DMS 273 (cell line): ENCODE measurements at regions not wholly inside any gene's neighbourhood (a gene's known extent, or its start where the extent isn't known, plus 50 kb on each side); places are given as distances from the start of the nearest gene placed in this dataset.
"Not testable (repeated sequence)": the region's sequence is repeated elsewhere in the genome, so short reads cannot be mapped to it uniquely, and the experiment has no call there.

Experiments used
- DNase-seq: peaks from one replicate; lab custom pipeline; 2025; ENCODE audit not compliant: unreplicated experiment; lab: John Stamatoyannopoulos, UW

- DNase-seq: no peak
Measured at GRCh38 chr22:23384431-23384830, 195.7 kb downstream of the IGLL1 start.

DNA sequence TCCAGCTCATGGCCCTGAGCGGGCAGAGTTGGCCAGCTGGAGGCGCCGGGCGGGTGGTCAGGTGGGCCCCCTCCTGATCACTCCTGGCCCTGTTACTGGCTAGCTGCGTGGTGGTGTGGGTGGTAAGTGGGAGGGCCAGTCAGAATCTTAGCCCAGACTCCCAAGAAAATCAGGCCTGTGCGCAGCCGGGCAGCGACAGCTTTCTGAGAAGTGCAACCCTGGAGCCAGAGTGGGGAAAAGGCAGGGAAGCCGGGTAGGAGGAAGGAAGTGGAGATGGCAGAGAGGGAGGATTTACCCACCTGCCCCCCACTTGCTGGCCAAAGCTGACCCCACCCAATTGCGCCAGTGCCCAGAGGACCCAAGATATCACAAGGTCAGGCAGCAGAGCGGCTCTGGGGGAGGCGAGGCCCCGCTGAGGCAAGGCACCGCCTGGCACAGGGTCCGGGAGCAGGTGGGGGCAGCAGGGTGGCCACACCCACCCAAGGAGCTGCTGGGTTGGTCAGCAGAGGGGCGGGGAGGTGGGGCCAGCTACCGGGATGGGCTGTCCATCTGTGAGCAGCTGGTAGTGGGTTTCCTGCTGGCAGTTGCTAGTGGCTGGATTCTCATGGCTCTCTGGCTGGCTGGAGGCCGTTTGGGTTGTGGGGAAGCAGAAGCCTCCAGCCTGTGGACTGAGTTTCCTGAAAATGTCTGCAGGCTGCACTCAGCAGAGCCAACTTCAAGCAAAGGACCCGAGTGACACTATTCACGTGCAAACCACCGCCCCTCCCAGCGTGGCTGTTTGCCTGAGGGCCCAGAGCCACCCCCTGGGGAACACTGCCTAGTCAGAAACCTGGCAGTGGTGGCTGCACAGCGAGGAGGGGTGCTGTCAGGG, 196.4 kb downstream of the IGLL1 start:
- DNase-seq: peak; percentile 63

GRCh38 chr22:23382428-23383218, 197.5 kb downstream of the IGLL1 start:
- DNase-seq: no peak

DNA sequence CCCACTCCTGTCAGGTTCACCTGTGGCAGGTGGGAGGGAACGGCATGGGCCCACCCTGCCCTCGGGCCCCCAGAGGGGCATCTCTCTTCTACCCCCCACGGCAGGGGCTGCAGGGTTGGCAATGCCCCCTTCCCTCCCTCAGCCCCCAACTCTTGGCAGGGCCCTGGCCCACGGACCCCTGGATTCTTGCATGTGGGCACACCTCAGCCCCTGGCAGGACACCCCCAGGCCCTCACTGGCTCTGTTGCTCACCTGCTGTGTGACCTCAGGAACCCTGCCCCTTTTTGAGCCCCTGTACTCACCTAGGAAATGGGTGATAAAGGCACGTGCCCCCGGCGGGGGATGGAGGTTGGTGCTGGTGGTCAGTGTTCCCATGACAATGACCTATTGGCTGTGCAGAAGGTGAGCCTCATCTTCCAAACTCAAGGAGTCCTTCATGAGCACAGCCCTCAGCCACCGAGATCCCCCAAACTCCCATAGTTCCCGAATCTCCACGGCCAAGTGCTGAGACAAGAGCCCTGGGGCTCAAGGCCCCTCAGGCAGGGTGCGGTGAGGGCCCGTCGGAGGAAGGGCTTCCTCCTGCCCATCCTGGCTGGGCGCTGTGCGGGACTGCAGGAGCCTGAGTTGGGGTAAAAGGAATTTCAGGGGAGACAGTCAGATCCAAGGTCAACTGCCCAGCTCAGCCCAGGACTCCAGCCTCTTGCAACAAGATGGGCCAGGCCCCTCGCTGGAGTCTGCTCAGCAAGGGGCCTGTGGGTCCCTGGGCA, 198.2 kb downstream of the IGLL1 start:
- DNase-seq: no peak

- no peak for DNase-seq
Measured at GRCh38 chr22:23380911-23381310, 199.2 kb downstream of the IGLL1 start.

DNA sequence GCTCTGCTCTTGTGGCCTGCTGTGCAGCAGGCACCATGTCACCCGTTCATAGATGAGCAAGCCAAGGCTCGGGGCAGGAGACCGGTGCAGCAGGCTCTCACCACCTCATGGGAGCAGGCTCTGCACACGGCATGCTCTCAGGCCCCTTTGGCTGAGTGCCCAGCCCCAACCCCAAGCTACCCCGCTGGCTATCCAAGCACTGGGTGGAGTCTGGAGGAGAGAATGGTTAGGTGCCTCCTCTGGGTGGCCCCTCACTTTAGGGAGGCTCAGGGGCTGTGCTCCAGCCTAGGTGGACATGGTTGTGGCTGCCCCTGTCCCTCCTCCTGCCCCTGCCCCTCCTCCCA, 199.9 kb downstream of the IGLL1 start:
- DNase-seq: peak; percentile 5

DNA sequence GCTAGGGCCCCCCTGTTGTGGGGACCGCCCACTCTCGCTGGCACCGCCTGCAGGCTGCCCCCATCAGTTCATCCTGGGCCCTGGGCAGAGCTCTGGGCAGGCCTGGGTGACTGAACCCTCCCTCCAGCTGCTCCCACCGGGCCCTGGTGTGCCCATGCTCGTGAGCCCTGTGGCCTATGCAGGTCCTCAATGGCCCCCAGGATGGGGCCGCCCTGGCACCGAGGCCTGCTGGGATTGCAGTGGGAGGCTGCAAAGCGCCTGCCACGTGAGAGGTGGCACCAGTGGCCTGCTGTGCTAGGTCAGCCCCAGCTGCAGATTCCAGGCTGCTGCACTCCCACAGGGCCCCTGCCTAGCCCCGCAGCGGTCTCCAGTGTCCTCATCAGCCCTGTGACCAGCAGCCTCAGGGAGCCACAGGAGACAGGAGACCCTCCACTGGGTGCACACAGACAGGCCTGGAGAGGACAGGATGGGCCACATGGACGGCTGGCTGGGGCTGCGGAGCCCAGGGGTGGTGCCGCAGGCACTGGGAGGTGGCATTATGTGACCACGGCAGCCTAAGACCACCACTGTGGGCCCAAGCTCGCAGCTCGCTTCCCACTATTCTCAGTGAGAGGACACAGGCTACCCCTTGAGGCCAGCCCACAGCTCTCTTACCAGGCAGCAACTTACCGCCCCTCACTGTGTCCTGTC, 199.4 kb downstream of the BCR start:
- DNase-seq: not testable (repeated sequence)

GRCh38 chr22:23377767-23378166, 197.5 kb downstream of the BCR start:
- DNase-seq: no peak

- DNase-seq: peak; percentile 15
Measured at GRCh38 chr22:23376256-23376655, 195.9 kb downstream of the BCR start.

DNA sequence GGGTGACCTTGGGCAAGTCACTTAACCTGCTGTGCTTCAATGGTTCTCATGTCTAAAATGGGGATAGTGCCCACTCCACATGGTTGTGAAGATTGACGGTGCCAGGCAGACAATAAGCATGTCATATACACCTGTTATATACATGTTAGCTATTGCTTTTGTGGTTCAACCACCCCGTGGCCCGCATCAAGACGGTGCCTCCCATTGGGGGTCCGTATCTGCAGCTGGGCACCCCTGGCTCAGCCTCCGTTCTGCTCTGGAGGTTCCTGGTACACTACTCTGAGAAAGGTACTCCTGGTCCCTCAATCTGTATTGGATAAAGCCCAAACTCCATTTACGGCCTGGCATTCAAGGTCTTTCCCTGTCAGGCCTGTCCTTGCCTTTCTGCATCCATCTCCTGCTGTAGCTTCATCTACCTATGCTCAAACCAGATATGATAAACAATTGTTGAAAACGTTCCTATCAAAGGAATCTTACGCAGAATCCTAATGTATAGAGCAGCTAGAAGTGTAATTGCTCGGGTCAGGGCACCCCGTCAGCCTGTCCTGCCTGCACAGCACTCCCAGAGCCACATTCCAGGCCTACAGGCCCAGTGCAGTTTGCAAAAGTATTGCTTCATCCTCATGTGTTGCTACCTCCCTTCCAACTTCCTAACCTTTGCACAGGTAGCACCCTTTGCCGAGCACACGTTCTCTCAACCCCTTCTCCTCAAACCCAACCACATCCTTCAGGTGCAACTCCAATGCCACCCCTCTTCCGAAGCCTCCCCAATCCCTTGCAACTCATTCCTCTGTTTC, 194.9 kb downstream of the BCR start:
- no peak for DNase-seq

- no peak for DNase-seq
Measured at GRCh38 chr22:23373601-23374000, 193.3 kb downstream of the BCR start.

DNA sequence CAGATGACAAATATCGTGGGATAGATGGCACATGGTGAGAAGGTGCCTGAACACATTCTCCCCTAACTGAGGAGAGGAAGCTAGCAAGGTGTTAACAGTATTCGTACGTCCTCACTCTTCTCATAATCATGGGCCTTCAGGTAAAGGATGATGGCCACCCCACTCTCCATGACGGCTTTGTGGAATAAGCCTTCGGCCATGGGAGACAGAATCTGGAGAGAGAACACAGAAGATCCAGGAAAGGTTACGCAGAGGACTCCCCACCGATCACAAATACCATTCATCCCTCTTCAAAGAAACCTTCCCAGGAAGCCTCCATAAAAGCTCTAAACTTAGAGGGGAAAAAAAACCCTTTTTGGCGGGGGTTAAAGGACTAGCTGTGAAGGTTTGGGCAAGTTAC, 189.9 kb downstream of the BCR start:
- DNase-seq: no peak

GRCh38 chr22:23369054-23369685, 188.9 kb downstream of the BCR start:
- DNase-seq: no peak
